Subcutaneous abdominal adipose tissue (tissue), 5 donors: ENCODE measurements at regions not wholly inside any gene's neighbourhood (a gene's known extent, or its start where the extent isn't known, plus 50 kb on each side); places are given as distances from the start of the nearest gene placed in this dataset.
"Not testable (repeated sequence)": the region's sequence is repeated elsewhere in the genome, so short reads cannot be mapped to it uniquely, and the experiment has no call there.

Experiments used
- H3K27ac ChIP-seq: one replicate; pipeline ENCODE4 v1.7.0; 2013; ENCODE audit warnings: low read depth, mild to moderate bottlenecking, inconsistent platforms, low read length, moderate library complexity
- H3K27me3 ChIP-seq, 5 donors: one replicate each; pipeline ENCODE4 v1.7.0; 2013; ENCODE audit warnings: low read length in 5 of 5, inconsistent platforms in 1 of 5; ENCODE audit not compliant: control insufficient read depth in 5 of 5, insufficient read depth in 4 of 5
- H3K36me3 ChIP-seq, 5 donors: one replicate each; pipeline ENCODE4 v1.7.0; 2013; ENCODE audit warnings: low read length in 5 of 5; ENCODE audit not compliant: control insufficient read depth in 5 of 5, insufficient read depth in 5 of 5
- H3K4me1 ChIP-seq, 5 donors: one replicate each; pipeline ENCODE4 v1.7.0; 2013; ENCODE audit warnings: low read length in 5 of 5, mild to moderate bottlenecking in 3 of 5, moderate library complexity in 1 of 5; ENCODE audit not compliant: control insufficient read depth in 5 of 5, insufficient read depth in 5 of 5
- H3K4me3 ChIP-seq, 5 donors: one replicate each; pipeline ENCODE4 v1.7.0; 2013; ENCODE audit warnings: low read length in 5 of 5, low read depth in 1 of 5
- H3K9ac ChIP-seq, 5 donors: one replicate each; pipeline ENCODE4 v1.7.0; 2013; ENCODE audit warnings: low read length in 5 of 5, mild to moderate bottlenecking in 4 of 5, moderate library complexity in 3 of 5
- H3K9me3 ChIP-seq, 5 donors: one replicate each; pipeline ENCODE4 v1.7.0; 2013; ENCODE audit warnings: low read length in 5 of 5; ENCODE audit not compliant: control insufficient read depth in 5 of 5
- donor health status: healthy.
- donor health status: healthy.
- donor health status: healthy.
- donor health status: healthy.
- donor health status: healthy.

- not testable (repeated sequence) for H3K36me3 ChIP-seq, H3K9ac ChIP-seq, H3K9me3 ChIP-seq, H3K27ac ChIP-seq, H3K27me3 ChIP-seq, H3K4me1 ChIP-seq, H3K4me3 ChIP-seq
These were observed 941.9 kb downstream of the C4orf33 start for GRCh38 chr4:130037866-130038265.

DNA sequence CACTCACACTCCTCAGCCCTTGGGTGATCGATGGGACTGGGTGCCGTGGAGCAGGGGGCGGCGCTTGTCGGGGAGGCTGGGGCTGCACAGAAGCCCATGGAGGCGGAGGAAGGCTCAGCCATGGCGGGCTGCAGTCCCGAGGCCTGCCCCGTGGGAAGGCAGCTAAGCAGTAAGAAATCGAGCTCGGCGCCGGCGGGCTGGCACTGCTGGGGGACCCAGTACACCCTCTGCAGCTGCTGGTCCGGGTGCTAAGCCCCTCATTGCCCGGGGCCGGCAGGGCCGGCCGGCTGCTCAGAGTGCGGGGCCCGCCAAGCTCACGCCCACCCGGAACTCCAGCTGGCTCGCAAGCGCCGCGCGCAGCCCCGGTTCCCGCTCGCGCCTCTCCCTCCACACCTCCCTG, 942.6 kb downstream of the C4orf33 start:
- H3K9ac ChIP-seq, H3K36me3 ChIP-seq, H3K4me3 ChIP-seq, H3K9me3 ChIP-seq, H3K27ac ChIP-seq, H3K27me3 ChIP-seq, H3K4me1 ChIP-seq: not testable (repeated sequence)

DNA sequence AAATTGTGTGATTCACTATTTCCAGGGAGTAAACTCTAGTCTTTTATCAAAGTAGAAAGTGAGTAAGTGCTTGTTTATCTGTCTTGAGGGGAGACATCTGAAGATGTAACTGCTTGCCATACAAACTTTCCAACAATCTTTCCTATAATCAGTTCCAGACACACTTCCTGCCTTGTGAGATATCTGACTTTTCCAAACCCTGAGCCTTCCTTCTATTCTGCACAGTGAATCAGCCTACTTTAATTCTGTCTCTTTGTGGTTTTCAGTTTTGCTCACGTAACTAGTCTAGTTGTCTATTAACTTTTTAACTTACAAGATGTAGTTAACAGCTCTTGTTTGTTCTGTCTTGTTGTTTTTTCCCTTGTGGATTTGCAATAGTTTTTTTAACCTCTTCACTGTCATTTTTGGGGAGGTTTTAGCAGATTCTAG, 947.8 kb downstream of the C4orf33 start:
- Histone ChIP-seq H3K4me1 (peaks cover 0 to 5% (median 0%) of the 10 kb centered on the region in 5 donors), H3K4me3 (no peak overlapping the region), H3K36me3 (no peaks in the 10 kb centered on the region), H3K27ac (no peak overlapping the region), H3K9ac (no peak overlapping the region), H3K27me3 (no peaks in the 10 kb centered on the region), H3K9me3 (no peaks in the 10 kb centered on the region)

GRCh38 chr4:130044788-130045531, 949.0 kb downstream of the C4orf33 start:
- no peak overlapping the region for H3K9ac ChIP-seq
- H3K27ac ChIP-seq, result no peak overlapping the region
- H3K36me3 ChIP-seq, result no peaks in the 10 kb centered on the region
- H3K4me3 ChIP-seq, result no peak overlapping the region
- no peaks in the 10 kb centered on the region for H3K9me3 ChIP-seq
- H3K4me1 ChIP-seq, result peaks cover 0 to 5% (median 0%) of the 10 kb centered on the region in 5 donors
- H3K27me3 ChIP-seq, result no peaks in the 10 kb centered on the region

DNA sequence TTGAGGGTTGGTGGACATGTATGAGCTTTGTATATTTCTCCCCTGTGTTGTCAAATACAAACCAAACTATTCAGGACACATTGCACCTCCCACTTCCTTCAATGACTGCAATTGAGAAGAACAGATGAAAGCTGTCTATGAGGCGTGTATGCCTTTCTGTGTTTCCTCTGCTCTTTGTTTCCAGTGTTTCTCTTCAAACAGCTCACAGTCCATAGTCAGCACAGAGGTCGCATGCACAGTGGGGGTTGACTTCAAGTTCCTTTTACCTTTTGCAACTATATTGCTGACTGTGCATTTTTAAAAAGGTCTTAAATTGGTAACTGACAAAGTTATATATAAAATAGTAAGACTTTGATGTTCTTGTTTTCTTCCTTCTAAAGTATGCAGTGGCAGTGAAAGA, 957.8 kb downstream of the C4orf33 start:
- no peak overlapping the region for H3K27ac ChIP-seq
- no peak overlapping the region for H3K9ac ChIP-seq
- no peak overlapping the region for H3K4me3 ChIP-seq
- H3K9me3 ChIP-seq, result peaks cover 0 to 3% (median 0%) of the 10 kb centered on the region in 5 donors
- no peaks in the 10 kb centered on the region for H3K36me3 ChIP-seq
- H3K4me1 ChIP-seq, result no peaks in the 10 kb centered on the region
- H3K27me3 ChIP-seq, result no peaks in the 10 kb centered on the region

GRCh38 chr4:130054908-130055307, 959.0 kb downstream of the C4orf33 start:
- Histone ChIP-seq H3K27me3 (no peaks in the 10 kb centered on the region), H3K9ac (no peak overlapping the region), H3K4me3 (no peak overlapping the region), H3K36me3 (no peaks in the 10 kb centered on the region), H3K9me3 (peaks cover 0 to 3% (median 0%) of the 10 kb centered on the region in 5 donors), H3K27ac (no peak overlapping the region), H3K4me1 (no peaks in the 10 kb centered on the region)

DNA sequence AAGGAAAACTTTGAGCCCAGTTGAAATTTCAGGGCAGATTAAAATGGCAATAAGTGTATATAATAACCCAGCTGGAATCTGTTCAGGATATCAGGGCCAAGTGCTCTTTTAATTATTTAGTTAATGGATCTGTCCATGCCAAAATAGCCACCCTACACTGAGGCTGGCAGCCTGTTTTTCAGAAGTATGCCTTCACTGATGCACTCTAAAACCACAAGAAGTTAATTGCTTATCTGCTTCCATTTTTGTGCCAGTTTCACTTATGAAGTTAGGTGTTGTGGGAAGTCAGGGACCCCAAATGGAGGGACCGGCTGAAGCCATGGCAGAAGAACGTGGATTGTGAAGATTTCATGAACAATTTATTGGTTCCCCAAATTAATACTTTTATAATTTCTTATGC, 960.3 kb downstream of the C4orf33 start:
- Histone ChIP-seq H3K9me3 (peaks cover 0 to 3% (median 0%) of the 10 kb centered on the region in 5 donors), H3K27me3 (no peaks in the 10 kb centered on the region), H3K36me3 (no peaks in the 10 kb centered on the region), H3K27ac (no peak overlapping the region), H3K4me1 (no peaks in the 10 kb centered on the region), H3K4me3 (no peak overlapping the region), H3K9ac (no peak overlapping the region)

GRCh38 chr4:130064471-130064870, 968.5 kb downstream of the C4orf33 start:
- no peaks in the 10 kb centered on the region for H3K27me3 ChIP-seq
- no peaks in the 10 kb centered on the region for H3K9me3 ChIP-seq
- no peak overlapping the region for H3K4me3 ChIP-seq
- no peaks in the 10 kb centered on the region for H3K36me3 ChIP-seq
- H3K9ac ChIP-seq, result no peak overlapping the region
- H3K4me1 ChIP-seq, result no peaks in the 10 kb centered on the region
- no peak overlapping the region for H3K27ac ChIP-seq

DNA sequence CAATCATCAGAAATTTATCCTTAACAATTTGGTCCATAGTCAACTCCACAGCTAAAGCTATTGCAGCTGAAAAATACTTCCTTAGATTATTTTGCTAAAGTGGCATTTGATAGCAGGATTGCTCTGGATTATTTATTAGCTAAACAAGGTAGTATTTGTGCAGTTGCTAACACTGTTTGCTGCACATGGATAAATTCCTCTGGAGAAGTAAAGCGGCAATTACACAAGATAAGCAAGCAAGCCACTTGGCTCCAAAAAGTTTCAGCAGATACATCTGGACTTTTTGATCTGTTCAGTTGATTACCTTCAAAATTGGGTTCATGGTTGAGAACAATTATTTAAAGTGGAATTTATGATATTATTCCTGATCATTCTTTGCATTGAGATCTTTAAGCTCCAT, 971.5 kb downstream of the C4orf33 start:
- Histone ChIP-seq H3K4me3 (no peak overlapping the region), H3K4me1 (no peaks in the 10 kb centered on the region), H3K36me3 (no peaks in the 10 kb centered on the region), H3K27ac (no peak overlapping the region), H3K9ac (no peak overlapping the region), H3K9me3 (no peaks in the 10 kb centered on the region), H3K27me3 (no peaks in the 10 kb centered on the region)

DNA sequence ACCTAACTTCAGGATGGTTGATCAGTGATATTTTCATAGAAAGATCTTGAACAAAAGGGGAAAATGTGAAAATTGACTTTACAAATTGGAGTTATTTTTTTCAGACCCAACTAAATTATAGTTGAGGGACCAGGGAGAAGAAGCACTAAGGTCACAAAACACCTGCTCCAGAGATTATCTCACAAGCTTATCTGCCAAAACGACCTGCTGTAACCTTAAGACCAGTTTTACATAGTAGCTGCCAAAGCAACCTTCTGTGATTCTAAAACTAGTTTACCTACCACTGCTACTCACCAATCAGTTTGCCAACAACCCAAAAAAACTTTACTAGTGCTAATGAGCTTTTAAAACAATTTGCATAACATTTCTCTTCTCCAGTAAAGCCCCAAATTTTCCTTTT, 972.1 kb downstream of the C4orf33 start:
- Histone ChIP-seq H3K27me3 (no peaks in the 10 kb centered on the region), H3K9me3 (no peaks in the 10 kb centered on the region), H3K4me1 (no peaks in the 10 kb centered on the region), H3K4me3 (no peak overlapping the region), H3K9ac (no peak overlapping the region), H3K27ac (no peak overlapping the region), H3K36me3 (no peaks in the 10 kb centered on the region)
